ENCODE measurements at regions not wholly inside any gene's neighbourhood (a gene's known extent, or its start where the extent isn't known, plus 50 kb on each side); places are given as distances from the start of the nearest gene placed in this dataset.

- no peak for TF ChIP-seq CTCF (IDR thresholded peaks at IDR 0.05)
- no peak for TF ChIP-seq POLR2A (IDR thresholded peaks at IDR 0.05)
- DNase-seq, result no peak
- no peaks in the 10 kb centered on the region for H3K36me3 ChIP-seq (ENCODE audit: low read depth, missing control alignments)
- 84 to 85% methylated on average over 10 to 16 of the region's 16 CpGs for WGBS, 2 donors
- H3K27me3 ChIP-seq, result no peaks in the 10 kb centered on the region
- H3K27ac ChIP-seq, result no peak overlapping the region
- H3K4me1 ChIP-seq, result no peaks in the 10 kb centered on the region
- intact Hi-C loops (cut with DNase I; ENCODE audit: low total_unique reads), result loop anchor here (5.0 kb wide), 1 partner anchor 164 kb away; no protein-coding TSS in a partner anchor
- H3K4me3 ChIP-seq, result no peak overlapping the region
- no peaks in the 10 kb centered on the region for H3K9me3 ChIP-seq
Measured at GRCh38 chr5:154648229-154648628, 106.9 kb upstream of the LARP1 start.

GRCh38 chr5:154647761-154648145 lies 107.4 kb upstream of the LARP1 start:
- DNase-seq, result no peak
- peak overlapping the region; percentile 19 to 29 for H3K4me3 ChIP-seq
- no peaks in the 10 kb centered on the region for H3K9me3 ChIP-seq
- H3K36me3 ChIP-seq (ENCODE audit: low read depth, missing control alignments), result no peaks in the 10 kb centered on the region
- TF ChIP-seq POLR2A (IDR thresholded peaks at IDR 0.05) (no peak), CTCF (IDR thresholded peaks at IDR 0.05) (no peak)
- peaks cover 2% of the 10 kb centered on the region for H3K4me1 ChIP-seq
- intact Hi-C loops (cut with DNase I; ENCODE audit: low total_unique reads), result loop anchor here (5.0 kb wide), 1 partner anchor 165 kb away; no protein-coding TSS in a partner anchor
- no peak overlapping the region for H3K27ac ChIP-seq
- WGBS, 2 donors, result 39 to 44% methylated on average over 6 of the region's 6 CpGs
- no peaks in the 10 kb centered on the region for H3K27me3 ChIP-seq

- H3K27ac ChIP-seq, result no peak overlapping the region
- WGBS, 2 donors, result 4 to 5% methylated on average over 30 to 36 of the region's 36 CpGs
- TF ChIP-seq CTCF (IDR thresholded peaks at IDR 0.05), result peak in 1 of 3 experiments; percentile 7
- TF ChIP-seq POLR2A (IDR thresholded peaks at IDR 0.05), result no peak
- H3K36me3 ChIP-seq (ENCODE audit: low read depth, missing control alignments), result no peaks in the 10 kb centered on the region
- peaks cover 6% of the 10 kb centered on the region for H3K4me1 ChIP-seq
- intact Hi-C loops (cut with DNase I; ENCODE audit: low total_unique reads), result loop anchor here (5.0 kb wide), 1 partner anchor 165 kb away; no protein-coding TSS in a partner anchor
- H3K9me3 ChIP-seq, result no peaks in the 10 kb centered on the region
- peak; percentile 51 for DNase-seq
- H3K27me3 ChIP-seq, result no peaks in the 10 kb centered on the region
- H3K4me3 ChIP-seq, result peak overlapping the region; percentile 19 to 29
Measured at GRCh38 chr5:154647114-154647760, 107.9 kb upstream of the LARP1 start.

- intact Hi-C loops (cut with DNase I; ENCODE audit: low total_unique reads), result loop anchor here (5.0 kb wide), 1 partner anchor 166 kb away; no protein-coding TSS in a partner anchor
- Histone ChIP-seq H3K9me3 (no peaks in the 10 kb centered on the region), H3K27me3 (no peaks in the 10 kb centered on the region), H3K4me1 (peaks cover 6% of the 10 kb centered on the region), H3K36me3 (ENCODE audit: low read depth, missing control alignments) (no peaks in the 10 kb centered on the region), H3K27ac (no peak overlapping the region), H3K4me3 (peak overlapping the region; percentile 19 to 29)
- 31 to 49% methylated on average over 23 to 24 of the region's 24 CpGs for WGBS, 2 donors
- TF ChIP-seq CTCF (IDR thresholded peaks at IDR 0.05), result no peak
- TF ChIP-seq POLR2A (IDR thresholded peaks at IDR 0.05), result no peak
- no peak for DNase-seq
Measured at GRCh38 chr5:154646745-154647113, 108.4 kb upstream of the LARP1 start.
